ENCODE measurements at regions not wholly inside any gene's neighbourhood (a gene's known extent, or its start where the extent isn't known, plus 50 kb on each side); places are given as distances from the start of the nearest gene placed in this dataset.
"Not testable (repeated sequence)": the region's sequence is repeated elsewhere in the genome, so short reads cannot be mapped to it uniquely, and the experiment has no call there.

DNA sequence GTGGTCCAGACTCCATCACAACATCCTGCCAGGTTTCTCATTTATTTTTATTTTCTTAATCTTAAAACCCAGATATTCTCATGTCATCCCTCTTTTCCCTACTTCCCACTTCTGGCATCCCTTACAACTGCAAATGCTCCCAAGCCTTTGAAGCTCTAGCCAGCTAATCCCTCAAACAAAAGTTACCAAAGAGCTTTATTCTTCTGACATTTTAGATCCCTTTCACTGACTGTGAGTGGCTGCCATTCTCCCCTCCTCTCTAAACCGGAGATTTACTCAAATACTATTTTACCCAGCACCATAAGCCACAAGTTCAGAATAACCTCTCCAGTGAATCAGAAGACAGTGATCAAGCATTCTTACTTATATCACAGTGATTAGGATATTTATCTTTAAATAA is 569.0 kb upstream of the SYT4 start:
- TF ChIP-seq, protein P1, sequence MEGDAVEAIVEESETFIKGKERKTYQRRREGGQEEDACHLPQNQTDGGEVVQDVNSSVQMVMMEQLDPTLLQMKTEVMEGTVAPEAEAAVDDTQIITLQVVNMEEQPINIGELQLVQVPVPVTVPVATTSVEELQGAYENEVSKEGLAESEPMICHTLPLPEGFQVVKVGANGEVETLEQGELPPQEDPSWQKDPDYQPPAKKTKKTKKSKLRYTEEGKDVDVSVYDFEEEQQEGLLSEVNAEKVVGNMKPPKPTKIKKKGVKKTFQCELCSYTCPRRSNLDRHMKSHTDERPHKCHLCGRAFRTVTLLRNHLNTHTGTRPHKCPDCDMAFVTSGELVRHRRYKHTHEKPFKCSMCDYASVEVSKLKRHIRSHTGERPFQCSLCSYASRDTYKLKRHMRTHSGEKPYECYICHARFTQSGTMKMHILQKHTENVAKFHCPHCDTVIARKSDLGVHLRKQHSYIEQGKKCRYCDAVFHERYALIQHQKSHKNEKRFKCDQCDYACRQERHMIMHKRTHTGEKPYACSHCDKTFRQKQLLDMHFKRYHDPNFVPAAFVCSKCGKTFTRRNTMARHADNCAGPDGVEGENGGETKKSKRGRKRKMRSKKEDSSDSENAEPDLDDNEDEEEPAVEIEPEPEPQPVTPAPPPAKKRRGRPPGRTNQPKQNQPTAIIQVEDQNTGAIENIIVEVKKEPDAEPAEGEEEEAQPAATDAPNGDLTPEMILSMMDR (IDR thresholded peaks at IDR 0.05) = no peak
- Histone ChIP-seq H3K36me3 (no peaks in the 10 kb centered on the region), H3K9me3 (no peaks in the 10 kb centered on the region), H3K27me3 (no peaks in the 10 kb centered on the region), H3K27ac (peak overlapping the region; percentile 15), H3K9ac (ENCODE audit: low read depth in 2 of 2, low read length in 2 of 2) (no peak overlapping the region), H3K4me3 (no peak overlapping the region), H3K4me1 (no peaks in the 10 kb centered on the region)
- no peak for DNase-seq
- intact Hi-C loops (cut with DNase I) = no loop called here

DNA sequence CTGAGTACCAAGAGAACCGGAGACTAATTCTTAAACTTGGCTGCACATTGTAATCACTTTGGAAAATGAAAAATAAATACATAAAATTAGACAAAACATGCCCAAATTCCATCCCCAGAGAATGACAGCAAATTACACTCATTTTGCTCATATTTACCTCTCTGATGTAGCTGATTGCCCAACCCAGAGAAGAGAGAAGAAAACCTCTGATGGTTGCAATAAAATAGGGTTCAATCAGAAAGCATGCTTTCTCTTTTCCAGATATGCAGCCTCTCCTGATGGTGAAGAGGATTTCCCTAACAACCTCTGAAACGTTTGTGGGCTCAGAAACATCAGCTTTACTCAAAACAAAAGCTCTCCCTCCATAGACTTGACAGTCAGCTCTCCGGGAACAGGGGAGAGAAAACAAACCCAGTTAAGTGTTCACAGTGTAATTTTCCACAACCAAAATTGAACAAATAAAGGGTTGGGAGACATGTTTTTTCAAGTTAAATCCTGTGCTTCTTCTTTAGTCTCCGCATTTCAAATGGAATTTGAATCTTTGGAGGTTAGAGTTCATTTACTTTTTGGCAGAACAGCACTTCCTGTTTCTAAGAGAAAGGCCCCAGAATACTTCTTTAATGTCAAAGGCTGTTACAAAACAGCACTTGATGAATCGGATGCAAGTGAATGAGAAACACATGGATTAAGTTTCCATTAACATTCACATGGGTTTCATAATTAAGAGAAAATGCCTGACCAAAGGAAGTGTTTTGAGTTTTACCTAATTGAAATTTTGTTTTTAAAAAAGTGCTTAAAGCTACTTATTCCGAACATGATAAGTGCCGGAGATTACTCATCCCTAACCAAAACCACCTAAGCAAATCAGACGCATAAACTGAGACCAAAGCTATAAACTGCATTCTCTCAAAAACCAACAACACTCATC is 570.1 kb upstream of the SYT4 start:
- Histone ChIP-seq H3K36me3 (no peaks in the 10 kb centered on the region), H3K4me1 (no peaks in the 10 kb centered on the region), H3K27me3 (no peaks in the 10 kb centered on the region), H3K4me3 (no peak overlapping the region), H3K9ac (ENCODE audit: low read depth in 2 of 2, low read length in 2 of 2) (no peak overlapping the region), H3K27ac (peak overlapping the region; percentile 15), H3K9me3 (no peaks in the 10 kb centered on the region)
- intact Hi-C loops (cut with DNase I) = no loop called here
- TF ChIP-seq, protein P1 (IDR thresholded peaks at IDR 0.05) = no peak
- no peak for DNase-seq

DNA sequence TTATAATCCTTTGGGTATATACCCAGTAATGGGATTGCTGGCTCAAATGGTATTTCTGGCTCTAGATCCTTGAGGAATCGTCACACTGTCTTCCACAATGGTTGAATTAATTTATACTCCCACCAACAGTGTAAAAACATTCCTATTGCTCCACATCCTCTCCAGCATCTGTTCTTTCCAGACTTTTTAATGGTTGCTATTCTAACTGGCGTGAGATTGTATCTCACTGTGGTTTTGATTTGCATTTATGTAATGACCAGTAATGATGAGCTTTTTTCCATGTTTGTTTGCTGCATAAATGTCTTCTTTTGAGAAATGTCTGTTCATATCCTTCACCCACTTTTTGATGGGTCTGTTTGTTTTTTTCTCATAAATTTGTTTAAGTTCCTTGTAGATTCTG is 572.5 kb upstream of the SYT4 start:
- H3K4me1 ChIP-seq; H3K27ac ChIP-seq; DNase-seq; H3K4me3 ChIP-seq; H3K36me3 ChIP-seq; H3K27me3 ChIP-seq; H3K9me3 ChIP-seq; H3K9ac ChIP-seq (ENCODE audit: low read depth in 2 of 2, low read length in 2 of 2); intact Hi-C loops (cut with DNase I): not testable (repeated sequence)

DNA sequence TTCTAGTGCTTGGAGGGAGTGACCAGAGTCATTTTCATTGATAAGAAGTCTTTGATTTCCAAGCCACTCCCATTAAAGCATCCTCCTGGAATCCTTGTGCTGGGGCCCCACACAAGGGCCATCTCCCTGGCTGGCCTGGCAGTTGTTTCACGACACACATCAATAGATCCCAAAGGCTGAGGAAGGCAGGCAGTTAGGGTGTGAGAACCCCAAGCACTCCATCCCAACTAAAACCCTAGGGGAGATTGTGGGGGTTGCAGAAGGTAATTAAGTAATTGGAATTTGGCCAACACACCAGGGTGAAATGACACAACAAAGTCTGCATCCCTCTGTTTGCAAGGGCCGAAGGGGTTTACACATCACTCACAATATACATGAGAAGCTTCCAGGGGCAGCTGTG is 578.1 kb upstream of the SYT4 start:
- Histone ChIP-seq H3K9ac (ENCODE audit: low read depth in 2 of 2, low read length in 2 of 2) (no peak overlapping the region), H3K9me3 (no peaks in the 10 kb centered on the region), H3K36me3 (no peaks in the 10 kb centered on the region), H3K4me1 (no peaks in the 10 kb centered on the region), H3K27me3 (no peaks in the 10 kb centered on the region), H3K27ac (no peak overlapping the region), H3K4me3 (no peak overlapping the region)
- TF ChIP-seq, protein P1 (IDR thresholded peaks at IDR 0.05) = no peak
- DNase-seq = no peak
- intact Hi-C loops (cut with DNase I) = no loop called here

DNA sequence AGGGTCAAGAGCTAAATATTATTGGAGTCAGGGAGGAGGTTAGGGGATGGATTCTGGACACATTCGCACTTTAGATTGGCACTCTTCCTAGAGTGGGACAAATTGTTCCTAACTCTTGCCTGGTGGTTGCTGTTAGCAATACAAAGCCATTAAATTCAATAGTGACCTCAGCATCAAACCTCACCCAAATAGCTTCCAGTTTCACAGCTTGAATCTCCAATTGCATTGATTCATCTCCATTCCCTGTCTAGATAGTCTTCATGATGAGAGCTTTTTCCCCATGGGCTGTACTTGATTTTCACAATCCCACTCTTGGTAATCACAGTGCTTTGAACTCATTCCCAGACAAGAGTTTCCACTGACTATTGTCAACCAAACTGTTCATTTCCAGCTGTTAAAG is 585.9 kb upstream of the SYT4 start:
- TF ChIP-seq, protein P1 (IDR thresholded peaks at IDR 0.05) = no peak
- Histone ChIP-seq H3K9me3 (no peaks in the 10 kb centered on the region), H3K9ac (ENCODE audit: low read depth in 2 of 2, low read length in 2 of 2) (no peak overlapping the region), H3K36me3 (no peaks in the 10 kb centered on the region), H3K27me3 (no peaks in the 10 kb centered on the region), H3K4me1 (no peaks in the 10 kb centered on the region), H3K4me3 (no peak overlapping the region), H3K27ac (no peak overlapping the region)
- no peak for DNase-seq
- intact Hi-C loops (cut with DNase I) = no loop called here

DNA sequence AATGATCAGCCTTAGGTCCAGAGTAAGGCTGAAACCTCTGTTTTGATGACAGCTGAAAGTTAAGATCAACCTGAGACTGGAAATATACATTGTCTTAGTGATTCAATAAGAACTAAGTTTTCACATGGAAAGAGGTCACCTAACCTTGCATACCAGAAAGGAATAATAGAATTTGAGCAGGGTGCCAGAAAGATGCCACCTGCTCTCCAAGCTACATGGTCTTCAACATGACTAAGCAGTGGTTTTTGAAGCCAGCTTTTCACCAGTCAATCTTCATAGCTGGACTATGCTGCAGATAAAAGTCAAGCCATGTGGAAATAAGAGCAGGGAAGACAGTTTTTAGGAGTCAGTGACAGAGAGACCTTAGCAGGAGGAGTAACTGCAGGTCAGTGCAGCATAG is 589.4 kb upstream of the SYT4 start:
- Histone ChIP-seq H3K27me3 (no peaks in the 10 kb centered on the region), H3K36me3 (no peaks in the 10 kb centered on the region), H3K4me1 (no peaks in the 10 kb centered on the region), H3K27ac (no peak overlapping the region), H3K9me3 (no peaks in the 10 kb centered on the region), H3K4me3 (no peak overlapping the region), H3K9ac (ENCODE audit: low read depth in 2 of 2, low read length in 2 of 2) (no peak overlapping the region)
- TF ChIP-seq, protein P1 (IDR thresholded peaks at IDR 0.05) = no peak
- intact Hi-C loops (cut with DNase I) = no loop called here
- no peak for DNase-seq
